Hepatocyte (in vitro differentiated cells): ENCODE measurements at regions not wholly inside any gene's neighbourhood (a gene's known extent, or its start where the extent isn't known, plus 50 kb on each side); places are given as distances from the start of the nearest gene placed in this dataset.

Experiments
- DNase-seq: peaks from one replicate; pipeline ENCODE4 v3.0.0-alpha.2; 2016; ENCODE audit warnings: low spot score
- H2AFZ ChIP-seq: fragments of 200-600 bp; sonication (generic); 2 replicates; pipeline ENCODE4 v1.6.0; 2016; ENCODE audit warnings: antibody characterized with exemption, mild to moderate bottlenecking
- H3K27ac ChIP-seq: fragments of 200-600 bp; sonication (generic); 2 replicates; pipeline ENCODE4 v1.5.1; 2016; ENCODE audit warnings: mild to moderate bottlenecking
- H3K27me3 ChIP-seq: fragments of 200-600 bp; sonication (generic); 2 replicates; pipeline ENCODE4 v1.6.1; 2016
- H3K36me3 ChIP-seq: fragments of 200-600 bp; sonication (generic); replicated peaks from 2 replicates; pipeline ENCODE4 v1.5.1; 2016; ENCODE audit warnings: low read depth; ENCODE audit not compliant: insufficient read depth
- H3K4me1 ChIP-seq: fragments of 200-600 bp; sonication (generic); 2 replicates; pipeline ENCODE4 v1.5.1; 2016; ENCODE audit warnings: mild to moderate bottlenecking, moderate library complexity; ENCODE audit not compliant: insufficient read depth
- H3K4me2 ChIP-seq: fragments of 200-600 bp; sonication (generic); 2 replicates; pipeline ENCODE4 v1.6.0; 2016
- H3K4me3 ChIP-seq: fragments of 200-600 bp; sonication (generic); 2 replicates; pipeline ENCODE4 v1.5.1; 2016; ENCODE audit warnings: mild to moderate bottlenecking
- H3K79me2 ChIP-seq: fragments of 200-600 bp; sonication (generic); 2 replicates; pipeline ENCODE4 v1.6.0; 2017; ENCODE audit warnings: mild to moderate bottlenecking
- H3K9me2 ChIP-seq: fragments of 200-600 bp; sonication (generic); replicated peaks from 2 replicates; pipeline ENCODE4 v1.6.0; 2017; ENCODE audit warnings: mild to moderate bottlenecking; ENCODE audit not compliant: insufficient read depth
- H3K9me3 ChIP-seq: fragments of 200-600 bp; sonication (generic); 2 replicates; pipeline ENCODE4 v1.5.1; 2016; ENCODE audit warnings: low read depth, mild to moderate bottlenecking
- H4K20me1 ChIP-seq: fragments of 200-600 bp; sonication (generic); 2 replicates; pipeline ENCODE4 v1.6.0; 2016; ENCODE audit warnings: mild to moderate bottlenecking; ENCODE audit not compliant: insufficient read depth, poor library complexity, severe bottlenecking
- EZH2 ChIP-seq: fragments of 200-600 bp; sonication (generic); IDR thresholded peaks from 2 replicates; pipeline ENCODE4 v1.6.1; 2016; ENCODE audit warnings: antibody characterized with exemption, mild to moderate bottlenecking, borderline replicate concordance
- EZH2phosphoT487 ChIP-seq: fragments of 200-600 bp; sonication (generic); IDR thresholded peaks from one replicate; pipeline ENCODE4 v1.6.1; 2018; ENCODE audit warnings: antibody characterized with exemption, mild to moderate bottlenecking, low read depth, moderate library complexity; ENCODE audit not compliant: unreplicated experiment, severe bottlenecking
- WGBS: methylation state at CpG from one replicate; pipeline ENCODE4 v1.1.6; 2016; ENCODE audit warnings: low lambda C conversion rate; ENCODE audit errors: missing lambda C conversion rate; 5-methylcytosine and 5-hydroxymethylcytosine counted together
- TF ChIP-seq, protein P1 (sequence below): fragments of 200-600 bp; sonication (generic); IDR thresholded peaks from 2 replicates; pipeline ENCODE4 v1.5.1; 2016; ENCODE audit warnings: antibody characterized with exemption, mild to moderate bottlenecking; ENCODE audit not compliant: poor library complexity

DNA sequence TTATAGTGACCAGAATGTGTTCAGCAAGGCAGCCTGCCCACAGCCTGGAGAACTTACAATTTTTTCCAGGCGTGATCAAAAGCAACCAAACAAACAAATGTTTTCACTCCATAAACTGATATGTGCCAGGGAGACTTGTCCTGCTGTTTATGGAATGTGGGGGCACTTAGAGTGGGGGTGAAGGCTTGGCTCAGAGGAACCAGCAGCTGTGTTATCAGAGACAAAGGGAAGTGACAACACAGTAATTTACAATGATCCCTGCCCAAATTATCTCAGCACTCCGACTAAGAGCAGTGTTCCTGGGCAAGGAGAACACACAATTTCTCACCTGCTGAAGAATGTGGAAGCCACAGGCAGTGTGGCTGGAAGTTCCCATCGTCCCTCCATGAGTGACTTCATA lies 429.1 kb upstream of the IRX4 start:
- Histone ChIP-seq H3K4me3 (no peak overlapping the region), H3K4me2 (no peak overlapping the region), H3K27ac (no peak overlapping the region), H3K27me3 (no peaks in the 10 kb centered on the region), H2AFZ (no peak overlapping the region), H3K4me1 (no peaks in the 10 kb centered on the region), H3K79me2 (no peaks in the 10 kb centered on the region), H3K9me2 (no peaks in the 10 kb centered on the region), H3K9me3 (no peaks in the 10 kb centered on the region), H3K36me3 (no peaks in the 10 kb centered on the region), H4K20me1 (no peaks in the 10 kb centered on the region)
- TF ChIP-seq, protein P1, sequence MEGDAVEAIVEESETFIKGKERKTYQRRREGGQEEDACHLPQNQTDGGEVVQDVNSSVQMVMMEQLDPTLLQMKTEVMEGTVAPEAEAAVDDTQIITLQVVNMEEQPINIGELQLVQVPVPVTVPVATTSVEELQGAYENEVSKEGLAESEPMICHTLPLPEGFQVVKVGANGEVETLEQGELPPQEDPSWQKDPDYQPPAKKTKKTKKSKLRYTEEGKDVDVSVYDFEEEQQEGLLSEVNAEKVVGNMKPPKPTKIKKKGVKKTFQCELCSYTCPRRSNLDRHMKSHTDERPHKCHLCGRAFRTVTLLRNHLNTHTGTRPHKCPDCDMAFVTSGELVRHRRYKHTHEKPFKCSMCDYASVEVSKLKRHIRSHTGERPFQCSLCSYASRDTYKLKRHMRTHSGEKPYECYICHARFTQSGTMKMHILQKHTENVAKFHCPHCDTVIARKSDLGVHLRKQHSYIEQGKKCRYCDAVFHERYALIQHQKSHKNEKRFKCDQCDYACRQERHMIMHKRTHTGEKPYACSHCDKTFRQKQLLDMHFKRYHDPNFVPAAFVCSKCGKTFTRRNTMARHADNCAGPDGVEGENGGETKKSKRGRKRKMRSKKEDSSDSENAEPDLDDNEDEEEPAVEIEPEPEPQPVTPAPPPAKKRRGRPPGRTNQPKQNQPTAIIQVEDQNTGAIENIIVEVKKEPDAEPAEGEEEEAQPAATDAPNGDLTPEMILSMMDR = no peak
- no peak for TF ChIP-seq EZH2phosphoT487
- no peak for TF ChIP-seq EZH2
- DNase-seq = no peak
- WGBS = 37% methylated on average over 3 of the region's 3 CpGs

DNA sequence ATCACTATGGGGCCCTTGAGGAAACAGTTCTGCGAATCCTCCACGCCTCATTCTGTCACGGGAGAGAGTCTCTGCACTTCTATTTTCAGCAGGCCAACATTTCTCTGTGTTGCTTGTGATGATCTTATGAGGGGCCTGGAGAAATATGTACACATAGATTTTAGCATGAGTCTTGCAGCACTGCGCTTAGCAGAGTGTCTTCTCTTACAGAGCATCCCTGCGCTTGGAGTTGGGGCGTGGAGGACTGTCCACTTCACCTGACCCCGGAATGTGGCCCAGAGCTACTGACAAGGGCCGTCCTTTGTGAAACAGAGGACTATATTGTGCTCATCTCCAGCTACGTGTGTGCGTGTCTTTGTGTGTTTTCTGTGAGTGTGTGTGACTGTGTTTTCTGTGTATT lies 428.2 kb upstream of the IRX4 start:
- H3K4me1 ChIP-seq = no peaks in the 10 kb centered on the region
- H3K9me3 ChIP-seq = no peaks in the 10 kb centered on the region
- no peak for DNase-seq
- 93% methylated on average over 10 of the region's 10 CpGs for WGBS
- no peaks in the 10 kb centered on the region for H3K36me3 ChIP-seq
- no peak for TF ChIP-seq EZH2
- TF ChIP-seq, protein P1 = no peak
- no peak for TF ChIP-seq EZH2phosphoT487
- no peaks in the 10 kb centered on the region for H3K27me3 ChIP-seq
- no peak overlapping the region for H3K4me3 ChIP-seq
- no peak overlapping the region for H2AFZ ChIP-seq
- no peaks in the 10 kb centered on the region for H3K79me2 ChIP-seq
- no peak overlapping the region for H3K27ac ChIP-seq
- no peaks in the 10 kb centered on the region for H3K9me2 ChIP-seq
- no peaks in the 10 kb centered on the region for H4K20me1 ChIP-seq
- no peak overlapping the region for H3K4me2 ChIP-seq

DNA sequence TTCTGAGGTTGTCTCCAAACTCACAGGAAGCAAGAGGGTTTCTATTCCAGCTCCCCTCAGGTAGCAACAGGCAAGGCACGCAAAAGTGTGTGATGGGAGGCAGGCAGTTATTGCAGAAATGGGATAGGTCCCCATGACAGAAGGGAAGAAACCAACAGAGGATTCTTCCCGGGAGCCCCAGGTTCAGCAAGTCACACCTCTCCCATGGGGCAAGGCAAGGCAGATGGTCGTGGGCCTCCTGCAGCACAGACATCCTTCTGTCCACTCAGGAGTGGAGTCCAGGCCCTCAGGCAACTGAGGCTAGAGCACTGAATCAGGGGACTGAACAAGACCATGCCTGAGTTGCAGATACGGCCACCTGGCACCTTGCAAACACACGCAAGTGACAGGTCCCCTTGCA lies 424.9 kb upstream of the IRX4 start:
- 95% methylated on average over 5 of the region's 5 CpGs for WGBS
- no peaks in the 10 kb centered on the region for H3K36me3 ChIP-seq
- H3K4me2 ChIP-seq = no peak overlapping the region
- H2AFZ ChIP-seq = no peak overlapping the region
- DNase-seq = no peak
- TF ChIP-seq EZH2 (no peak), EZH2phosphoT487 (no peak)
- TF ChIP-seq, protein P1 = no peak
- H3K4me1 ChIP-seq = no peaks in the 10 kb centered on the region
- no peaks in the 10 kb centered on the region for H3K27me3 ChIP-seq
- peak overlapping the region; percentile 71 for H3K27ac ChIP-seq
- H3K9me3 ChIP-seq = no peaks in the 10 kb centered on the region
- H4K20me1 ChIP-seq = no peaks in the 10 kb centered on the region
- no peaks in the 10 kb centered on the region for H3K79me2 ChIP-seq
- no peak overlapping the region for H3K4me3 ChIP-seq
- H3K9me2 ChIP-seq = no peaks in the 10 kb centered on the region

DNA sequence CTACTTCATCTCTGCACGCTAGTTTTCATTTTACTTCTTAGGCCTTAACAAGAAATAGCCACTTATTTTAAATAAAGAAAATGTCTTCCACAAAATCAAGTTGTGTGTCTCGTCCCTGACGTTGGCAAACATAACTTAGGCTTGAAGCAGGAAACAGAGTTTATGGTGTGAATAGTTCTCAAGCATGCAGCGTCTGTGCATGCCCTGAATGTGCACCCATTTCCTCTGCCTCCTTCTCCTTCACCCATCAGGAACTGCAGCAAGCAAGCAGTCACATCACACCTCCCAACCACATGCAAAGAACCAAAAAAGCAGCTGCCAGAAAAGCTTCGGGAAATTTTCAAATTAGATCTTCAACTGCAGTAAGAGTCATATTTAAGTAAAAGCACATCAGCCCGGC lies 424.0 kb upstream of the IRX4 start:
- WGBS = 49% methylated on average over 6 of the region's 6 CpGs
- Histone ChIP-seq H3K27ac (peak overlapping the region; percentile 71), H3K4me1 (no peaks in the 10 kb centered on the region)

More for the DNA sequence above, 424.0 kb upstream of the IRX4 start:
- Histone ChIP-seq H3K27me3 (no peaks in the 10 kb centered on the region), H3K9me2 (no peaks in the 10 kb centered on the region), H4K20me1 (no peaks in the 10 kb centered on the region), H2AFZ (no peak overlapping the region), H3K79me2 (no peaks in the 10 kb centered on the region), H3K36me3 (no peaks in the 10 kb centered on the region), H3K4me2 (no peak overlapping the region), H3K4me3 (no peak overlapping the region), H3K9me3 (no peaks in the 10 kb centered on the region)
- TF ChIP-seq, protein P1 = no peak
- no peak for TF ChIP-seq EZH2
- DNase-seq = no peak
